PC-9 (cell line): ENCODE measurements at regions not wholly inside any gene's neighbourhood (a gene's known extent, or its start where the extent isn't known, plus 50 kb on each side); places are given as distances from the start of the nearest gene placed in this dataset.
A peak's percentile ranks its signal among the peaks of the same experiment; 100 is the strongest.

Source experiments
- BruUV-seq: library from RNA; stranded (reverse); fragments of 400-500 nt; replicated peaks from 2 replicates; lab custom pipeline; 2021; lab: Mats Ljungman, UMichigan
- CTCF ChIA-PET: fragments of 300-600 bp; sonication (Branson Sonifier 250); formaldehyde crosslinking; loops from one replicate; lab custom pipeline; 2022; ENCODE audit warnings: antibody characterized with exemption; lab: Charles Lee
- POLR2A ChIA-PET: fragments of 300-600 bp; sonication (Branson Sonifier 250); formaldehyde crosslinking; loops from one replicate; lab custom pipeline; 2022; ENCODE audit warnings: antibody characterized with exemption; ENCODE audit not compliant: unreplicated experiment; lab: Charles Lee
- DNase-seq, 2 experiments: peaks; one replicate each; pipeline versions ENCODE4 v3.0.0 to v3.0.0-alpha.2; 2015 to 2022; ENCODE audit warnings: mixed read lengths in 1 of 2
- H2AFZ ChIP-seq: fragments of 200-600 bp; sonication (generic); 2 replicates; pipeline ENCODE4 v1.8.1; 2017; ENCODE audit warnings: antibody characterized with exemption
- H3F3A ChIP-seq: fragments of 200-600 bp; sonication (generic); 2 replicates; pipeline ENCODE4 v1.8.1; 2017; ENCODE audit warnings: antibody characterized with exemption, mild to moderate bottlenecking, low read depth; ENCODE audit not compliant: insufficient read depth
- H3K27ac ChIP-seq: fragments of 200-600 bp; sonication (generic); 2 replicates; pipeline ENCODE4 v1.6.1; 2016; ENCODE audit warnings: mixed run types
- H3K27me3 ChIP-seq: fragments of 200-600 bp; sonication (generic); 2 replicates; pipeline ENCODE4 v1.6.1; 2016; ENCODE audit warnings: low read depth, mixed run types; ENCODE audit not compliant: insufficient read depth
- H3K36me3 ChIP-seq: fragments of 200-600 bp; sonication (generic); 2 replicates; pipeline ENCODE4 v1.6.1; 2016; ENCODE audit warnings: low read depth, mixed run types
- H3K4me1 ChIP-seq: fragments of 200-600 bp; sonication (generic); replicated peaks from 2 replicates; pipeline ENCODE4 v1.6.1; 2016; ENCODE audit warnings: mixed run types; ENCODE audit not compliant: insufficient read depth
- H3K4me2 ChIP-seq: fragments of 200-600 bp; sonication (generic); 2 replicates; pipeline ENCODE4 v1.6.1; 2017; ENCODE audit warnings: mixed run types
- H3K4me3 ChIP-seq: fragments of 200-600 bp; sonication (generic); 2 replicates; pipeline ENCODE4 v1.6.1; 2016; ENCODE audit warnings: mixed run types
- H3K79me2 ChIP-seq: fragments of 200-600 bp; sonication (generic); 2 replicates; pipeline ENCODE4 v1.6.1; 2017; ENCODE audit warnings: low read depth, mixed run types
- H3K9me2 ChIP-seq: fragments of 200-600 bp; sonication (generic); 2 replicates; pipeline ENCODE4 v1.8.1; 2017; ENCODE audit warnings: mild to moderate bottlenecking; ENCODE audit not compliant: insufficient read depth
- H3K9me3 ChIP-seq: fragments of 200-600 bp; sonication (generic); 2 replicates; pipeline ENCODE4 v1.8.1; 2016; ENCODE audit warnings: low read depth; ENCODE audit not compliant: insufficient read depth
- H4K20me1 ChIP-seq: fragments of 200-600 bp; sonication (generic); 2 replicates; pipeline ENCODE4 v1.8.1; 2017; ENCODE audit not compliant: insufficient read depth
- CTCF ChIP-seq: fragments of 200-600 bp; sonication (generic); conservative IDR thresholded peaks from 2 replicates; pipeline ENCODE4 v1.6.1; 2017; ENCODE audit warnings: mixed run types, antibody characterized with exemption, mild to moderate bottlenecking, moderate library complexity
- EZH2 ChIP-seq: fragments of 200-600 bp; sonication (generic); IDR thresholded peaks from 2 replicates; pipeline ENCODE4 v1.8.0; 2017; ENCODE audit warnings: antibody characterized with exemption, low read depth
- intact Hi-C: fragments of 100-400 bp; cut with micrococcal nuclease; formaldehyde crosslinking; loops from one replicate; pipeline ENCODE4 v1.10.0; 2022; ENCODE audit not compliant: unreplicated experiment

GRCh38 chr6:82818727-82819126 is 246.9 kb downstream of the UBE3D start:
- no TSS peak for BruUV-seq
- ChIA-PET CTCF (no interaction called here), POLR2A (no interaction called here)
- Histone ChIP-seq H3K36me3 (no peaks in the 10 kb centered on the region), H3K27me3 (no peaks in the 10 kb centered on the region), H3K9me3 (no peaks in the 10 kb centered on the region), H3K79me2 (no peaks in the 10 kb centered on the region), H4K20me1 (no peaks in the 10 kb centered on the region), H3F3A (peaks cover 5% of the 10 kb centered on the region; the same call in 1 of the 2 replicates), H3K27ac (no peak overlapping the region), H2AFZ (no peak overlapping the region), H3K4me2 (no peak overlapping the region), H3K9me2 (no peaks in the 10 kb centered on the region), H3K4me3 (no peak overlapping the region), H3K4me1 (no peaks in the 10 kb centered on the region; the same call in 1 of the 2 replicates)
- DNase-seq: peak; percentile 38 to 70
- intact Hi-C loops: loop anchor here (5.0 kb wide), 1 partner anchor 456 kb away; the partner anchor contains the start of gene TPBG
- no peak for TF ChIP-seq EZH2

GRCh38 chr6:82823361-82823760 is 242.3 kb downstream of the UBE3D start:
- Histone ChIP-seq H4K20me1 (no peaks in the 10 kb centered on the region), H3K4me2 (no peak overlapping the region), H2AFZ (no peak overlapping the region), H3K9me2 (no peaks in the 10 kb centered on the region), H3K27me3 (no peaks in the 10 kb centered on the region), H3K9me3 (no peaks in the 10 kb centered on the region), H3K4me1 (no peaks in the 10 kb centered on the region; the same call in 1 of the 2 replicates), H3K79me2 (no peaks in the 10 kb centered on the region), H3F3A (peaks cover 2% of the 10 kb centered on the region; the same call in 1 of the 2 replicates), H3K36me3 (no peaks in the 10 kb centered on the region), H3K27ac (no peak overlapping the region), H3K4me3 (no peak overlapping the region)
- TF ChIP-seq CTCF: no peak
- no peak for TF ChIP-seq EZH2
- intact Hi-C loops: no loop called here
- ChIA-PET POLR2A (no interaction called here), CTCF (no interaction called here)
- no TSS peak for BruUV-seq
- DNase-seq: no peak

- no TSS peak for BruUV-seq
- Histone ChIP-seq H3K79me2 (no peaks in the 10 kb centered on the region), H4K20me1 (no peaks in the 10 kb centered on the region), H3K9me3 (no peaks in the 10 kb centered on the region), H3K27me3 (no peaks in the 10 kb centered on the region), H3K4me2 (no peak overlapping the region), H3K27ac (no peak overlapping the region), H3K4me1 (no peaks in the 10 kb centered on the region), H3K4me3 (no peak overlapping the region), H3F3A (no peaks in the 10 kb centered on the region), H2AFZ (no peak overlapping the region), H3K9me2 (no peaks in the 10 kb centered on the region), H3K36me3 (no peaks in the 10 kb centered on the region)
- CTCF ChIA-PET: no interaction called here
- TF ChIP-seq CTCF (no peak), EZH2 (no peak)
- intact Hi-C loops: no loop called here
- POLR2A ChIA-PET: no interaction called here
- no peak for DNase-seq
Measured at GRCh38 chr6:82832811-82833210, 232.8 kb downstream of the UBE3D start.

DNA sequence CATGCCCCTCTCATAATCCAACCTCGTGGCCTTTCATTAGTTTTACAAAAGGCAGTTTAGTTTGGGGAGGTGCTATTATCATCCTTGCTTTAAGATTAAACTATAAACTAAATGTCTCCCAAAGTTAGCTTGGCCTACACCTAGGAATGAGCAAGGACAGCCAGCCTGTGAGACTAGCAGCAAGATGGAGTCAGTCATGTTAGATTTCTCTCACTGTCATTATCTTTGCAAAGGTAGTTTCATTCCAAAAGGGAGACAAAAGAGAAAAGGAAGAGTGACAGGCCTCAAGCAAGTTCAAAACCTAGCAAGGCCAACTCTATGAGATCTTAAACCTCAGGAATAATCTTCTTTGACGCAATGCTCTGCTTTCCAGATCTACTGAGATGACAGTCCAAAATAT is 232.2 kb downstream of the UBE3D start:
- no peaks in the 10 kb centered on the region for H3K27me3 ChIP-seq
- intact Hi-C loops: no loop called here
- H3K4me2 ChIP-seq: no peak overlapping the region
- TF ChIP-seq CTCF: no peak
- TF ChIP-seq EZH2: no peak
- no peak overlapping the region for H2AFZ ChIP-seq
- ChIA-PET CTCF (no interaction called here), POLR2A (no interaction called here)
- no peaks in the 10 kb centered on the region for H3K9me2 ChIP-seq
- no peak for DNase-seq
- H3K4me3 ChIP-seq: no peak overlapping the region
- no peaks in the 10 kb centered on the region for H3K79me2 ChIP-seq
- no peaks in the 10 kb centered on the region for H3K36me3 ChIP-seq
- H3F3A ChIP-seq: no peaks in the 10 kb centered on the region
- H3K9me3 ChIP-seq: no peaks in the 10 kb centered on the region
- no TSS peak for BruUV-seq
- H4K20me1 ChIP-seq: no peaks in the 10 kb centered on the region
- H3K27ac ChIP-seq: no peak overlapping the region
- H3K4me1 ChIP-seq: no peaks in the 10 kb centered on the region
